Muscle layer of duodenum (tissue), 2 donors: ENCODE measurements at regions not wholly inside any gene's neighbourhood (a gene's known extent, or its start where the extent isn't known, plus 50 kb on each side); places are given as distances from the start of the nearest gene placed in this dataset.

Source experiments
- H3K27ac ChIP-seq: one replicate; pipeline ENCODE4 v1.7.0; 2013; ENCODE audit warnings: mild to moderate bottlenecking, low read length
- H3K27me3 ChIP-seq: one replicate; pipeline ENCODE4 v1.7.0; 2013; ENCODE audit warnings: low read depth, mild to moderate bottlenecking, control low read depth, low read length
- H3K36me3 ChIP-seq, 2 donors: one replicate each; pipeline ENCODE4 v1.7.0; 2013; ENCODE audit warnings: low read length in 2 of 2, control low read depth in 1 of 2, mild to moderate bottlenecking in 1 of 2; ENCODE audit not compliant: insufficient read depth in 2 of 2, control insufficient read depth in 1 of 2
- H3K4me1 ChIP-seq, 2 donors: one replicate each; pipeline ENCODE4 v1.7.0; 2013; ENCODE audit warnings: low read length in 2 of 2, mild to moderate bottlenecking in 2 of 2, control low read depth in 1 of 2, moderate library complexity in 1 of 2; ENCODE audit not compliant: insufficient read depth in 2 of 2, control insufficient read depth in 1 of 2
- H3K4me3 ChIP-seq, 2 donors: one replicate each; pipeline ENCODE4 v1.7.0; 2013; ENCODE audit warnings: low read length in 2 of 2, low read depth in 1 of 2, mild to moderate bottlenecking in 1 of 2
- H3K9me3 ChIP-seq, 2 donors: one replicate each; pipeline ENCODE4 v1.7.0; 2013; ENCODE audit warnings: low read length in 2 of 2, control low read depth in 1 of 2, mild to moderate bottlenecking in 1 of 2; ENCODE audit not compliant: control insufficient read depth in 1 of 2
- donor health status: healthy.

DNA sequence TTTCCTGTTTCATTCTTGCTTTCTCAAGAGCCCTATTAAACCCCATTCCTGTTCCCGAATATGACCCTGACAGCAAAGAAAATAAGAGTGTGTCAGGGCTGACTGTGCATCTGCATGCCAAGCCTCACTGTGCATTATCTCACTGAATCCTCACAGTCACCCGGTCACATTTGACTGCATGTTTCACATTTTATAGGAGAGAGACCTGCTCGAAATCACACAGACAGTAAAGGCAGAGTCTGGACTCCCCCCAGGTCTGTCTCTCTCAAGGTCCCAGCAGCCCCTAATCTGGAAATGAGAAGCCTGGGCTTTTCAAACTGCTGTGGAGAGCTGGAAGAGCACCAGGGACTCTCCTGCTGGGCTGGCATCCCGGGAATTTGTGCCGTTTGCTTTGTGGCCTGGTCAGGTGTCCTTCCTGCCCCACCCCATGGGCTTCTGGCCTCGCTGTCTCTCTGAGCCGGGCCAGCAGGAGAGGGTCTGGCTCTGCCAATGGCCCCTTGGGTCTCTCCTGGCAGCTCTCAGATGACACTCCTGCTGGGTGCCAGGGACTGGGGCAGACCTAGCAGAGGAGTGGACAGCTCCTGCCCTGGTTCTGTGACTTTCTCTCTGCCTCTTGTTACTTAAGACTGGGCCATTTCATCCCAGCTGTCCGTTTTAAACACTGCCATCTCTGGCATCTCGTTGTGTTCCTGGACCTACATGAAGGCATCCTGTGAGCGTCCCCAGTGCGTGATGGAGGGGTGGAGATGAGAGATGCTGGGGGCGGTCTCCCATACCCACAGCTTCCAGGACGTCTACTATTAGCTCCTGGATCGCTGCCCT lies 173.6 kb downstream of the ARHGAP12 start:
- Histone ChIP-seq H3K36me3 (no peaks in the 10 kb centered on the region), H3K27me3 (no peaks in the 10 kb centered on the region), H3K4me1 (peaks cover under 1 to 22% of the 10 kb centered on the region in 2 donors), H3K9me3 (no peaks in the 10 kb centered on the region), H3K4me3 (no peak overlapping the region), H3K27ac (no peak overlapping the region)

- H3K4me3 ChIP-seq, result no peak overlapping the region
- peaks cover 6 to 33% of the 10 kb centered on the region in 2 donors for H3K4me1 ChIP-seq
- H3K9me3 ChIP-seq, result no peaks in the 10 kb centered on the region
- no peaks in the 10 kb centered on the region for H3K27me3 ChIP-seq
- no peaks in the 10 kb centered on the region for H3K36me3 ChIP-seq
- H3K27ac ChIP-seq, result no peak overlapping the region
Observed at GRCh38 chr10:31753681-31754080, 174.9 kb downstream of the ARHGAP12 start.

- Histone ChIP-seq H3K27ac (no peak overlapping the region), H3K36me3 (no peaks in the 10 kb centered on the region), H3K4me1 (peaks cover 6 to 22% of the 10 kb centered on the region in 2 donors), H3K27me3 (no peaks in the 10 kb centered on the region), H3K9me3 (no peaks in the 10 kb centered on the region), H3K4me3 (no peak overlapping the region)
Observed at GRCh38 chr10:31752170-31752569, 176.5 kb downstream of the ARHGAP12 start.

DNA sequence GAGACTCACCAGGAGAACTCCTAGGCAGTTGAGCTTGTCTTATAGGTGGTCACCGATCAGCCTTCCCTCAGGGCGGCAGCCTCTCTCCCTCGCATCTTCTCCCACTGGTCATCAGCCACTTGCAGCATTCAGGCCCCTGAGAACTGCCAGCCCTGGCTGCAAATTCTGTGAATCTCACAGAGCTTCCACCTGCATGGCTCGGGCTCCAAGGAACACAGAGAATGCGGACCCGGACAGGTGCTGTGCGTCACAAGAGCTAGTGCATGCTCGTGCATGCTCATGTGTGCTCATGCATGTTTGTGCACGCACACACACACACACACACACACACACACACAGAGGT lies 176.9 kb downstream of the ARHGAP12 start:
- Histone ChIP-seq H3K9me3 (no peaks in the 10 kb centered on the region), H3K4me3 (no peak overlapping the region), H3K36me3 (no peaks in the 10 kb centered on the region), H3K4me1 (peaks cover 6 to 22% of the 10 kb centered on the region in 2 donors), H3K27me3 (no peaks in the 10 kb centered on the region), H3K27ac (no peak overlapping the region)

DNA sequence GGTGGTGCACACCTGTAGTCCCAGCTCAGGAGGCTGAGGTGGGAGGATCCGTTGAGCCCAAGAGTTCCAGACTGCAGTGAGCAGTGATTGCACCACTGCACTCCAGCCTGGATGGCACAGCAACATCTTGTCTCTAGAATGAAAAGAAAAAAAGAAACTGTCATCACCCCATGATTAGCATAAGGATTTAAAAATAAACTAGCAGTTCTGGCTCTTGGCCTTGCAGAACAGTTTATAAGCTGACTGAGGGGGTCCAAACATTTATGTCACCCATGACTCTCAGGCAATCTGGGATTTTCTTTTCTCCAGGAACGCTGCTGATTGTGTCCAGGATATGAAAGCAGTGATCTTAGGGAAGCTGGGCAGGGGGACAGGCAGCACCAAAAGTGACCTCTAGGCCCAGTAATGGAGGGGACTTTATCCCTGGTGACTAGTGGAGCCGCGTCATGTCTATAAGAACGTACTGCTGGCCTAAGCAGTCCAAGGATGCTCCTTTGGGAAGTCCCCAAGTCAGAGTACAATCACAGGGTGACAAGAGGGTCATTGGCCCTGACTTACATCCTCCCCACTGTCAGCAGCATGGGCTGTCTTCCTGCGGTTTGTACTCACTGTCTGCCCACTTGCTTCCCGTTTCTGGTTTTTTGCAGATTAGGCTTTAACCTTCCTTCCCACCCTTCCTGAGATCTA lies 177.4 kb downstream of the ARHGAP12 start:
- no peaks in the 10 kb centered on the region for H3K9me3 ChIP-seq
- H3K36me3 ChIP-seq, result no peaks in the 10 kb centered on the region
- no peak overlapping the region for H3K27ac ChIP-seq
- H3K4me1 ChIP-seq, result peaks cover 6 to 22% of the 10 kb centered on the region in 2 donors
- H3K27me3 ChIP-seq, result no peaks in the 10 kb centered on the region
- no peak overlapping the region for H3K4me3 ChIP-seq

- peaks cover 6 to 22% of the 10 kb centered on the region in 2 donors for H3K4me1 ChIP-seq
- no peaks in the 10 kb centered on the region for H3K27me3 ChIP-seq
- no peak overlapping the region for H3K27ac ChIP-seq
- no peak overlapping the region for H3K4me3 ChIP-seq
- no peaks in the 10 kb centered on the region for H3K9me3 ChIP-seq
- H3K36me3 ChIP-seq, result no peaks in the 10 kb centered on the region
Observed at GRCh38 chr10:31749981-31750840, 178.4 kb downstream of the ARHGAP12 start.

- Histone ChIP-seq H3K27me3 (no peaks in the 10 kb centered on the region), H3K4me1 (peaks cover 6 to 22% of the 10 kb centered on the region in 2 donors), H3K27ac (no peak overlapping the region), H3K4me3 (no peak overlapping the region), H3K36me3 (no peaks in the 10 kb centered on the region), H3K9me3 (no peaks in the 10 kb centered on the region)
Observed at GRCh38 chr10:31749301-31749700, 179.3 kb downstream of the ARHGAP12 start.

GRCh38 chr10:31745612-31746376 lies 182.8 kb downstream of the ARHGAP12 start:
- Histone ChIP-seq H3K27me3 (no peaks in the 10 kb centered on the region), H3K4me3 (no peak overlapping the region), H3K9me3 (no peaks in the 10 kb centered on the region), H3K27ac (no peak overlapping the region), H3K4me1 (peaks cover 6 to 18% of the 10 kb centered on the region in 2 donors), H3K36me3 (no peaks in the 10 kb centered on the region)

DNA sequence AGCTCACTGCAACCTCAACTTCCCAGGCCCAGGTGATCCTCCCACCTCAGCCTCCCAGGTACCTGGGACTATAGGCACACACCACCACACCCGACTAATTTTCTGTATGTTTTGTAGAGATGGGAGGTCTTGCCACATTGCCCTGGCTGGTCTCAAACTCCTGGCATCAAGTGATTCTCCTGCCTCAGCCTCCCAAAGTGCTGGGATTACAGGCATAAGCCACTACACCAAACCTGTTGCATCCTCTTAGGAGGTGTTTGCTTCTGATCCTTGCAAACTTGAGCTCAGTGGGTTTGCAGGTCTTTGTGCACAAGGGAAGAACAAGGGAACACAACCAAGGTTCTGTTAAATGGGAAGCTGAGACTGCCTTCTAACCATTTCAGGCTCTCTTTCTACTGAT lies 184.6 kb downstream of the ARHGAP12 start:
- Histone ChIP-seq H3K4me3 (no peak overlapping the region), H3K9me3 (no peaks in the 10 kb centered on the region), H3K4me1 (peaks cover 0 to under 1% of the 10 kb centered on the region in 2 donors), H3K27me3 (no peaks in the 10 kb centered on the region), H3K27ac (no peak overlapping the region), H3K36me3 (no peaks in the 10 kb centered on the region)

- Histone ChIP-seq H3K4me1 (no peaks in the 10 kb centered on the region), H3K9me3 (no peaks in the 10 kb centered on the region), H3K27me3 (no peaks in the 10 kb centered on the region), H3K4me3 (no peak overlapping the region), H3K27ac (no peak overlapping the region), H3K36me3 (no peaks in the 10 kb centered on the region)
Observed at GRCh38 chr10:31742255-31742654, 186.4 kb downstream of the ARHGAP12 start.
